HG02763 (cell line): ENCODE measurements at regions not wholly inside any gene's neighbourhood (a gene's known extent, or its start where the extent isn't known, plus 50 kb on each side); places are given as distances from the start of the nearest gene placed in this dataset.

Source experiments
- ATAC-seq: cut with Tn5 transposase; IDR thresholded peaks from one replicate; pipeline ENCODE4 v1.9.1; 2021; ENCODE audit warnings: mild to moderate bottlenecking, moderate library complexity; ENCODE audit not compliant: unreplicated experiment

- no peak for ATAC-seq
Measured at GRCh38 chr16:88312732-88313131, 70.0 kb upstream of the ZNF469 start.

- no peak for ATAC-seq
Measured at GRCh38 chr16:88314991-88315542, 67.7 kb upstream of the ZNF469 start.

GRCh38 chr16:88315543-88316105 is 67.1 kb upstream of the ZNF469 start:
- no peak for ATAC-seq

- no peak for ATAC-seq
Measured at GRCh38 chr16:88316151-88316550, 66.6 kb upstream of the ZNF469 start.

GRCh38 chr16:88316941-88317612 is 65.7 kb upstream of the ZNF469 start:
- ATAC-seq = no peak

GRCh38 chr16:88317613-88317965 is 65.2 kb upstream of the ZNF469 start:
- no peak for ATAC-seq

- ATAC-seq = no peak
Measured at GRCh38 chr16:88318051-88318450, 64.7 kb upstream of the ZNF469 start.

- ATAC-seq = no peak
Measured at GRCh38 chr16:88318521-88318920, 64.2 kb upstream of the ZNF469 start.

GRCh38 chr16:88319116-88319965 is 63.4 kb upstream of the ZNF469 start:
- ATAC-seq = no peak

- no peak for ATAC-seq
Measured at GRCh38 chr16:88320947-88321634, 61.7 kb upstream of the ZNF469 start.

- no peak for ATAC-seq
Measured at GRCh38 chr16:88321635-88322499, 60.9 kb upstream of the ZNF469 start.

GRCh38 chr16:88322500-88322970 is 60.2 kb upstream of the ZNF469 start:
- no peak for ATAC-seq

- ATAC-seq = no peak
Measured at GRCh38 chr16:88323041-88323440, 59.7 kb upstream of the ZNF469 start.

GRCh38 chr16:88323546-88324330 is 59.0 kb upstream of the ZNF469 start:
- no peak for ATAC-seq

- no peak for ATAC-seq
Measured at GRCh38 chr16:88325087-88325750, 57.5 kb upstream of the ZNF469 start.

- ATAC-seq = no peak
Measured at GRCh38 chr16:88325976-88326375, 56.8 kb upstream of the ZNF469 start.

- ATAC-seq = no peak
Measured at GRCh38 chr16:88326611-88327485, 55.9 kb upstream of the ZNF469 start.
